NCI-H2196 treated with DMSO at 0.1 percent for 48 hours (cell line): ENCODE measurements at regions not wholly inside any gene's neighbourhood (a gene's known extent, or its start where the extent isn't known, plus 50 kb on each side); places are given as distances from the start of the nearest gene placed in this dataset.
"Not testable (repeated sequence)": the region's sequence is repeated elsewhere in the genome, so short reads cannot be mapped to it uniquely, and the experiment has no call there.

Experiments
- DNase-seq: peaks from one replicate; lab custom pipeline; 2025; ENCODE audit not compliant: unreplicated experiment; lab: John Stamatoyannopoulos, UW

DNA sequence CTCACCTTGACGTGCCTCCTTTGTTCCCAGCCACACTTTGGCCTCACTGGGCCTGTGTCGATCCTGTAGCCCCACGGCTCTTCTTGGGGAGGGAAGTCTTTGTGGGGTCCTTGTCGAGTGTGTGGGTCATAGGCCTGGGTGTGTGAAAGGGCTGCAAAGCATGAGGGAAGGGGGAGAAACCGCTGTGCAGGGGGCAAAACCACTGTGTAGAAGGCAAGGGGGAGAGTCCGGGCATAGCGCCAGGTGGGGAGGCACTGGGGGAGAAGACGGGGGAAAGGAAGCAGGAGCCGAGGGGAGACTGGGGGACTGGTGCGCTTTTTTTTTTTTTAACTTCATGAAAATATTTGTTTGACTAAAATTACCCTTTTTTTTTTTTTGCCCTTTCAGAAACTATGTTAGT, 65.1 kb upstream of the RASD2 start:
- no peak for DNase-seq

DNA sequence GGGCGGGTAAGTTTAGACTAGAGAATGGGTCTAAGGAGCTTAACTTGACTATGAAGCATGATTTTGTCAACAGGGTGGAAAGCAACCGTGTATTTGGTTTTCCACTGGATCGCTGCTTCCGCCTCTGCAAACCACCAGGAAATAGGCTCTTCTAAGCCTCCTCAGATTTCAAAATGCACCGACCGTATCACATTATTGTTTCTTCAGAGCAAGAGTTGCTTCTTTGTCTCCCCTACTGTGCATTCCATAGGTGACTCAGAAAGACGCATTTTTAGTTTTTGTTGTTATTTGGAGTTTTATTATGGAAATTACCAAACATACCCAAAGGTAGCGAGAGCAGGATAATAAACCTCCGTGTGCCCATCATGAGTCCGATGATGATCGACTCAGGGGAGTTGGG, 64.3 kb upstream of the RASD2 start:
- no peak for DNase-seq

DNA sequence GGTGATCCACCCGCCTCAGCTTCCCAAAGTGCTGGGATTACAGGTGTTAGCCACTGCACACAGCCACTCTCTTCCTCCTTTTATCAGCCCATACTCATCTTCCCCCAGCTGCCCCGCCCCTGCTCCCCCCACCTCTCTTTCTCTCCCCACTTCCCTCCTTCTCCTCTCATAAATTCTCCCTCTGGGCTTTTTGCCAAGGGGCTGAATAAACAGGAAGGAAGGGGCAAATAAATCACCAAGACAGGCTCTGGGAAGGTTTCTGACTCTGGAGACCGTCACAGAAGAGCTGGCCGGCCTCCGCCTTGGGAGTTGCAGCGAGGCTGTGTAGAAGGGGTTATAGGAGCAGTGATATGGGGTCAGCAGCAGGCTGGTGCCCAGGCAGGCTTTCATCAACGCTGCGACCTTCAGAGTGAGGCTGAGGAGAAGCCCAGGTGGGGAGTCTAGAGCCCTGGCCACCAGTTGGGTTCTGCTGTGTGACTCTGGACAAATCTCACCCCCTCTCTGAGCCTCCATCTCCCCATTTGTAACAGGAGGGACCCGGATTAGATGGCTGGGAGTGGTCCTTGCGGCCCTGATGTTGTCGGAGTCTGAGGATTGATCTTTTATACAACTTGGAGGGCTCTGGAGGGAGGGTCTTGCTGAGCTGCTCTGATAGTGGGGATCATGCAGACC, 62.6 kb upstream of the RASD2 start:
- no peak for DNase-seq

DNA sequence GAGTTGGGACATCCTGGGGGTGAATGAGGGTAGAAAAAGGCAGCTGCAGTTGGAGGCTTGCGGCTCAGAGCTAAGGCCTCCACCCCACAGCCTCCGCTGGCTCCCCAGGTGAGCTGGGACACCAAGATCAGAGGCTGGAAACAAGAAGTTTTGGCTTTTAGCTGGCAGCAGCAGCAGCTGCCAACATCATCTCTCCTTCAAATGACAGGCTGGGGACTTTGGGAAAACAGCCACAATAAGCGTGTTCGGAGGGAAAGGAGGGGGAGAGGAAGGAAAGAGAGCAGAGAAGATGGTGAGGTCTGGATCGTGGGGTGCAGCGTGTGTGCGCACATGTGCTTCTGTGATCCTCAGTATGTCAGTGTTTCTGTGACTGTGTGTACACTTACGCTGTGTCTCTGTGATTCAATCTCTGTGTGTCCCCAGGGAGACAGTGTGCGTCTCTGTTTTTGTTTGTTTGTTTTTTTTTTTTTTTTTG, 62.0 kb upstream of the RASD2 start:
- no peak for DNase-seq

DNA sequence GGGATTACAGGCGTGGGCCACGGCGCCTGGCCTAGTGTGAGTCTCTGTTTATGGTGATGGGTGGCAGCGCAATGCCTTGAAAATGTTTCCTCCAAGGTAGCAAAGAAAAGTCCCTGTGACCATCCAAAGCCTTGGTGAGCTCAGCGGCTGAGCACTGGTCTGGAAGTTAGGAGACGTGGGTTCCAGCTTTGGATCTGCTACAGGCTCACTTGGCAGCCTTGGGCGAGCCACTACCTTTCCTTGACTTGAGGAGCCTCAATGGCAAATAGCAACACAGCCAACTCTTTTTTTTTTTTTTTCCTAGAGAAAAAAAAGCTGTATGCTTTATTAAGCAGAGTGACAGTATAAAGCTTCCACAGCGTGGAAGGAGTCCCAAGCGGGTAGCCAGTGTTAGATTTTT, 61.3 kb upstream of the RASD2 start:
- DNase-seq: no peak

DNA sequence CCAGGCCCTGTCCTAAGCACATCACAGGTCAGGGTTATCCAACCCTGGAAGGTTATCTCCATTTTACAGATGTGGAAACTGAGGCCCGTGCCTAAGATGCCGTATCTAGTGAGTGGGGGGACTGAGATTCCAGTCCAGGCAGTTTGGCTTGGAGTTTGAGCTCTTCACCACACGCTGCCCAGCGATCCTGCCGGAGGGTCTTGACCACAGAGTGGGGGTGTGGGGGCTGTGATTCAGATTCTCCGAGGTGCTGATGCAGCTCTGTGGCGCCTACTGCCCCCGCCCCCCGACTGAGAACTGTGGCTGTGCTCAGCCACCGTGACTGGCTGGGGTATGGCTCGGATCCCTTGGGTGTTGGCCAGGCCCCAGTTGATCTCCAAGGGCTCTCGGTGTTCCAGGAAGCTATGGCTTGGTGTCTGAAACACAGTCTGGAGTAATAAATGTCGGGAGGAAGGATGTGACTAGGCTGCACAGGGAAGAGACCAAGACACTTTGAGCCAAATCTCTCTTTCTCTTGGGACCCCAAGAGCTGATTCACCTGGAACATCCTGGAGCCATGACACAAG, 60.6 kb upstream of the RASD2 start:
- no peak for DNase-seq

DNA sequence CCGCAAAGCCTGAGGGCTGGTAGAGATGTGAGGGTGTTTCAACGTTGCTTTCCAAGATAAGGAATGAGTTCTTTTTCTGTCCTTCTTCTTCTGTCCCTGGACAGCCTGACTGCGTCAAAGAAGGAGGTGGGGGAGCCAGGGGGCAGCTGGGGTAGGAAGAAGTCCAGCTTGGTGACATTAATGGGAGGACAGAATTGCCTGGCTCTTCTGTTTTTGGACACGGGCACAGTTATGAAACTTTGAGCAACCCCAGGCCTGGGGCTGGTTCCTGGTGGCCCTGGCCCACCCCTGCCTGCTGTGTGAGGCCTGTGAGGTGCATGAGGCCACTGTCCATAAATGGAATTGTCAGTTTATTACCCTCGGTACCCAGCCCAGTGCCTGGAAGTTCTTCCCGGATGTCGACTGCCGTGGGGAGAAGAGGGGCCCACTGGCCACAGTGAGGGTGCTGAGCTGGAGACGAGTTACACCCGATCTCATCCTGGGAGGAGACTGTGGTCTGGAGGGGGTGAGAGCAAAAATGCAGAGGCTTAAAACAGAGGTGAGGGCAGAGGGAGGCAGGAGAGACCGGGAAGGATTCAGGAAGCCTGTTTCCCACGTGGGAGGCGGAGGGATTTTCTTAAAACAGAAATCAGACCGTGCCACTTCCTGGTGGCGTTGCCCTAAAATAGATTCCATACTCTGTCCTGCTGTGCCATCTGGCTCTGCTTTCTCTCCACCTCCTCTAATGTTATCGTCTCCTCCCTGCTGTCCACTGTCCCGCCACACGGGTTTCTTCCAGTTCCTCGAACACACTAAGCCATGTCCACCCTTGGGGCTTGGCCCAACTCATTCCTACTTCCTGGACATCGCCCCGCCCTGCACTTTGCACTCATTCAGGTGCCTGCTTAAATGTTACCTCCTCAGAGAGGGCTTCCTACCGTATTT, 59.7 kb upstream of the RASD2 start:
- no peak for DNase-seq

DNA sequence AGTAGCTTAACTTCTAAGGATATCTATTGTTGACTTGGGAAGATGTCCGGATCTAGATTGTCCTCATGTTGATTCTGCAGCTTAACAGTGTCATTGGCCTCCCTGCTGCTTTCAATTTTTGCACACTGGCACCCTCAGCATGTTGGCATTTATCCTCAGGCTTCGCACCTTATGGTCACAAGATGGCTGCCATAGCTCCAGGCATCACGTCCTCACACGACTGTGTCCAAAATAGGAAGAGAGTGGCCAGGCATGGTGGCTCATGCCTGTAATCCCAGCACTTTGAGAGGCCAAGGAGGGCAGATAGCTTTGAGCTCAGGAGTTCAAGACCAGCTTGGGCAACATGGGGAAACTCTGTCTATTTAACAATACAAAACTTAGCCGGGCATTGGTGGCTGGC, 58.3 kb upstream of the RASD2 start:
- no peak for DNase-seq

DNA sequence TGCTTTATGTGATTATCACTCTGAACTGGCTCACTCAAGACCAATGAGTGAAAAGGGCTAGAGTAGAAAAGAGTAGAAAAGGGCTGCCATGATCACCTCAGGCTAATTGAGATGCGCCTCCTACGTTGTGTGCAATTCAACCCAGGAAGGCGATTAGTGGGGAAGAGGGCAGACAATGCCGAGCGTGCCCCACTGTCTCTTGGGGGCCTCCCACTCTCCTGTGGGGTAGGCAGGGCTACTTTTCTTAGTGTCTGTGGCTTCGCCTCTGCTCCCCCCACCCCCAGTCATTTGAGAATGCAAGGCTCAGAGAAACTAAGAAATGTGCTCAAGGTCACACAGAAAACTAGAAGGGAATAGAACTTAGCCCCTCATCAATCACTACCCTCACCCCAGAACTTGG, 57.7 kb upstream of the RASD2 start:
- DNase-seq: no peak

DNA sequence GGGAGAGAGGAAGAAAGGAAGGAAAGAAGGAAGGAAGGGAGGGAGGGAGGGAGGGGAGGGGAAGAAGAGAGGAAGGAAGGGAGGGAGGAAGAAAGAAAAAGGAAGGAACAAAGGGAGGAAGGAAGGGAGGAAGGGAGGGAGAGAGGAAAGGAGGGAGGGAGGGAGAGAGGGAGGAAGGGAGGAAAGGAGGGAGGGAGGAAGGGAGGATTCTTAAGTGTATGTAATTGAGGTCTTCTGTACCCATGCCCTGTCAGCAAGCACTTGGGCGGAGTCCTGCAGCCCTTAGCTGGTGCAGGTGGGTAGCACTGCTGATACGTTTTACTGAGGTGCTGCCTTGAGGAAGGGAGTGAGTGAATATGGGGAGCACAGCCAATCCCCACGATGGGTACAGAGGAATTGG, 56.9 kb upstream of the RASD2 start:
- no peak for DNase-seq

DNA sequence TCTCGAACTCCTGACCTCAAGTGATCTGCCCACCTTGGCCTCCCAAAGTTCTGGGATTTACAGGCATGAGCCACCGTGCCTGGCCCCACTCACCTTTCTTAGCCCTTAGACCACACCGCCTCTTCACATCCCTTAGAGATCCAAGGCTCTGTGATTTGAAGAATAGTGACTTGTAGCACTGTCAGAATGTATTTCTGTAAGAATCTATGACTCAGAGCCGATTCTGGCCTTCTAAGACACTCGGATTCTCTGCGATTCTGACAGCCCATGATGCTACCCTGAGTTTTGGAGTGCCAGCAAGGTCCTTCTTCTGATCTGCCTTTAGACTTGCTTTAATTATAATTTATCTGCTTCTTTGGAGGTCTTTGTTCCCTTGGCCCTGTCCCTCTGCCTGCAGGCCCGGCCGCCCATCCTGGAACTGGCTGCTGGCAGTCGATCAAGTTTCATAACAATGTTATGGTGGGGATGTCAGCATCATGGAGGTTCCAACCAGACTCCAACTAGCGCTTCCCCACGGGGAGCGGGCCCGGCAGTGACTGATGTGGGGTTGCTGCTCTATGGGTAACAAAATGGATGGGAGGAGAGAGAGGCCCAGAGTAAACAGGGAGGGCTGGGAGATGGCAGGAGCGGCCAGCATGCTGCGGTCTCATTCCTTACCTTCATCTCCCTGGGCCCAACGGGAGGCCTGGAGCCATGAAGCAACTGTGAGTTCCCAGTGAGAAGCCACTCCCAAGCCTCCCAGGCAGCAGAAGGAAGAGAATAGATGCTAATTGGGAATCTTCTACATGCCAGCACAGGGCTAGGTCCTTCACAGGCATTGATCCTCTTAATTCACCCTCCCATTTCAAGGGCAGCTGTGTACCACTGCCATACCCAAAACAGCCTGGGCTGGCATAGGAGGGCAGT, 55.7 kb upstream of the RASD2 start:
- DNase-seq: no peak

DNA sequence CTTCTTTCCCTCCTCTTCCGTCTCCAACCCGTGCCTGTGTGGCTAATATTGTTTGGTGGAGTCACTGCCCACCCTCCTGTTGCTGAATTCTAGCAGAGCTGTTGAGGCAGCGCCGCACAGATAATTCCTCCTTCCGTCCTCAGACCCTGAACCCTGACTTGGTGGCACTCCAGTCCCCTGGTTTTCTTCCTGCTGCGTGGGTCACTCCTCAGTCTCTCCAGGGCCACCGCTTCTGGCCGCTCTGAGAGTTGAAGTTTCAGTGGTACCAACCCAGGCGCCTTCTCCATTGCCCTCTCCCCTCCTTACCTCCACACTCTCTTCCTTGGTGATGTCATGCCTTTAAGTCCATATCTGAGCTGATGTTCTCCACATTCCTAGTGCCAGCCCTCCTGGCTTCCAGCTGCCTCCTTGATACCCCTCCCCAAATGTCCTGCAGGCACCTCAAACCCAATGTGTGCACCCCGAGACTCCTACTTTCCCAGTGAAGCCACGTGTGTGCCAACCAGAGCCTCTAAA, 54.5 kb upstream of the RASD2 start:
- no peak for DNase-seq

DNA sequence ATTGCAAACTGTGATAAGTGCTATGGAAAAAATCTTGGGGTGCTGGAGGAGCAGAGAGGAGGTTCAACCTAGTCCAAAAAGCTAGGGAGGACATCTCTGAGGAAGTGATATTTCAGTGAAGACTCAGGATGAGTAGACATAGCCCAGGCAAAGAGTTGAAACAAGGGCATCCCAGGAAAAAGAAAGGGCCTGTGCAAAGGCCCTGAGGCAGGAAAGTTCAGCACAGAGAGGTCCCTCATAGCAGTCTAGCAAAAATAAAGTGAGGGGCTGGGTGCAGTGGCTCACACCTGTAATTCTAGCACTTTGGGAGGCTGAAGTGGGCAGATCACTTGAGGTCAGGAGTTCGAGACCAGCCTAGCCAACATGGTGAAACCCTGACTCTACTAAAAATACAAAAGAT, 53.0 kb upstream of the RASD2 start:
- not testable (repeated sequence) for DNase-seq

DNA sequence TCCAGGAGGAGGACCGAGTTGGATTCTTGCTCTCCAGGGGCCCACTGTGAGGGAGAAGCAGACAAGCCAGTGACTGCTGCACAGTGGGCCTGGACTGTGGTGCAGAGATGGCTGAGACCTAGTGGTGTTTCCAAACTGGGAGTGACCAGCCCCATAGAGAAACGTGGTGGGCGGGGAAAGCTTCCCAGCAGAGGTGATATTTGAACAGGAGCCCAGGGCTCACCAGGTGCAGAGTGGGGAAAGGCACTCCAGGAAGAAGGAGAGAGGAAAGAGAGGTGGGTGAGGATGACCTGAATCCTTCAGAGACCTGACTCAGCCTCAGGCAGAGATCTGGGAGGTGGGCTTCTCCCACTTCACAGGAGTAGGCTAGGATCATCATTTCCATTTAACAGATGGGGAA, 52.1 kb upstream of the RASD2 start:
- peak; percentile 20 for DNase-seq

DNA sequence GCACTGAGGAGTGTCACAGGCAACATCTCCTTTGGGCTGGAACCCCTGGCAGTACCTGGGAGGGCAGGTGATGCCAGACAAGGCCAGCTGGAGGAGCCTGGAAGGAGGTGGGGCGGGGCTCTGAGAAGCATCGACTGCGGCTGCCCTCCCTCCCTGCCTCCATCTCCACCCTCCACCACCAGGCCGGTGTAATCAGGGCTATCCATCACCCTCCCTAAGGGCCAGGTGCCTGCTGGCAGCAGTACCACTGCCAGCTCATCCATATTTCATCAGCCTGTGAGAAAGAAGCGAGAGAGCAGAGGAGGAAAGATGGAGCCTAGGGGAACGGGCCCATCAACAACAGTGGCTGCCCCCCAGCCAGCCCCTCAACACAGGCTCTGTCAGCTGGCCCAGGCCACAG, 51.4 kb upstream of the RASD2 start:
- DNase-seq: no peak
